Activated CD4-positive, alpha-beta T cell treated with anti-CD3 and anti-CD28 coated beads, Interleukin-2, amount 10 ng/mL, durations not matched to agents 7 days and 5 days (primary cell): ENCODE measurements at regions not wholly inside any gene's neighbourhood (a gene's known extent, or its start where the extent isn't known, plus 50 kb on each side); places are given as distances from the start of the nearest gene placed in this dataset.
"Not testable (repeated sequence)": the region's sequence is repeated elsewhere in the genome, so short reads cannot be mapped to it uniquely, and the experiment has no call there.

ENCODE experiments used
- CTCF ChIA-PET: fragments of 350-600 bp; sonication (Branson Sonifier 250); formaldehyde crosslinking; loops from one replicate; lab custom pipeline; 2021; ENCODE audit warnings: antibody characterized with exemption; lab: Charles Lee
- POLR2A ChIA-PET: fragments of 350-600 bp; sonication (Branson Sonifier 250); formaldehyde crosslinking; loops from one replicate; lab custom pipeline; 2021; ENCODE audit warnings: antibody characterized with exemption; lab: Charles Lee
- DNase-seq: peaks from one replicate; pipeline ENCODE4 v3.0.0-alpha.2; 2020
- H3K27ac Mint-ChIP-seq: one replicate; pipeline ENCODE4 v1.8.0; 2021; ENCODE audit warnings: mild to moderate bottlenecking, moderate library complexity, mixed read lengths
- H3K27me3 Mint-ChIP-seq: one replicate; pipeline ENCODE4 v1.8.0; 2021; ENCODE audit warnings: mixed read lengths
- H3K36me3 Mint-ChIP-seq: one replicate; pipeline ENCODE4 v1.8.0; 2021; ENCODE audit warnings: low read depth, mixed read lengths
- H3K4me1 Mint-ChIP-seq: one replicate; pipeline ENCODE4 v1.8.0; 2021; ENCODE audit warnings: mixed read lengths
- H3K4me3 Mint-ChIP-seq: one replicate; pipeline ENCODE4 v1.8.0; 2021; ENCODE audit warnings: mild to moderate bottlenecking, moderate library complexity, mixed read lengths
- H3K9me3 Mint-ChIP-seq: one replicate; pipeline ENCODE4 v1.8.0; 2021; ENCODE audit warnings: mixed read lengths

DNA sequence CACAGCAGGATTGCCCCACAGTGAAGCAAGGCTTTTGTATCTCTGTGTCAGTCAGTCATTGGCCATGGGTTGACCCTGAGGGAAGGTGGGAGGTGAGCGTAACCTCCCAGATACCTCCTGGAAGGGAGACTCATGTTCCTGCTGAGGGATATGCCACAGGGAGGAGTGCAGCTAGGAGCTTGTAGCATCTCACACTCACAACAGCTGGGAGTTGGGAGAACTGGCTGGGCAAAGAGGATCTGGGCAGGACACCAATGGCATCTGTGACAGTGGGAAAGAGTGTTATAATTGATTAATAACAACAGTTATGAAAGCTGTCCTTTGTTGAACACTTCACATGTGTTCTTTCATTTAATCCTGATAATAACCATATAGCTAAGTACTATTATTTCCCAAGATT lies 171.0 kb downstream of the TLE3 start:
- H3K4me3 Mint-ChIP-seq, result no peak overlapping the region
- CTCF ChIA-PET, result no interaction called here

DNA sequence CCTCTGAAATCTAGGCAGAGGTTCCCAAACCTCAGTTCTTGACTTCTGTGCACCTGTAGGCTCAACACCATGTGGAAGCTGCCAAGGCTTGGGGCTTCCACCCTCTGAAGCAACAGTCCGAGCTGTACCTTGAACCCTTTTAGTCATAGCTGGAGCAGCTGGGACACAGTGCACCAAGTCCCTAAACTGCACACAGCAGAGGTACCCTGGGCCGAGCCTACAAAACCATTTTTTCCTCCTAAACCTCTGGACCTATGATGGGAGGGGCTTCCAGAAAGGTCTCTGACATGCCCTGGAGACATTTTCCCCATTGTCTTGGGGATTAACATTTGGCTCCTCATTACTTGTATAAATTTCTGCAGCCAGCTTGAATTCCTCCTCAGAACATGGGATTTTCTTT lies 168.8 kb downstream of the TLE3 start:
- H3K27me3 Mint-ChIP-seq, H3K4me3 Mint-ChIP-seq, H3K27ac Mint-ChIP-seq, POLR2A ChIA-PET, H3K36me3 Mint-ChIP-seq, CTCF ChIA-PET, H3K4me1 Mint-ChIP-seq, DNase-seq: not testable (repeated sequence)
- H3K9me3 Mint-ChIP-seq, result peaks cover 28% of the 10 kb centered on the region

More for the DNA sequence above, 171.0 kb downstream of the TLE3 start:
- POLR2A ChIA-PET, result no interaction called here
- no peak for DNase-seq
- Mint-ChIP-seq H3K36me3 (no peaks in the 10 kb centered on the region), H3K27me3 (peaks cover 9% of the 10 kb centered on the region), H3K4me1 (no peaks in the 10 kb centered on the region), H3K27ac (no peak overlapping the region), H3K9me3 (peaks cover 37% of the 10 kb centered on the region)

DNA sequence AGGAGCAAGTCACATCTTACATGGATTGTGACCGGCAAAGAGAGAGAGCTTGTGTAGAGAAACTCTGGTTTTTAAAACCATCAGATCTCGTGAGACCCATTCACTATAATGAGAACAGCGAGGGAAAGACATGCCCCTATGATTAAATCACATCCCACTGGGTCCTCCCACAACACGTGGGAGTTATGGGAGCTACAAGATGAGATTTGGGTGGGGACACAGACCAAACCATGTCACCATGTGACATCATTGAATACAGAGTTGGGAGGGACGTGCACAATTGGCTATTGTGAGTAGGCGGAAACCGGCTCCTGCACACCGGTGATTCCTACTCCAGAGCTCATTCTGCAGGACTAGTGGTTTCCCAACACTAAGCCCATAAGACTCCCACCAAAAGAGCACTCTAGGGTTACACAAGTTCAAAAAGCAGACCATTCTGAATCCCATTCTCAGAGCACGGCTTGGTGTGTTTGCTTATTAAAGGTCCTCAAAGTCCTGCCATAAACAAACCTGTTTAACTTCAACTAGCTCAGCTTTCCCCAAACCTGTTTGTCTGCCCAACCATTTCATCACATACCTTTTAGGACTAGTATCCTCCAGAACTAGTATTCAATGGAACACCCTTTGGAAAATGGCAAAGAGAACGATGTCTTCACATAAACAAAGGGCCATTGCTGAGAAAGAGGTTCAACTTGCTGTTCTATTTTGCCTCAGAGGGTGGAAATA lies 167.6 kb downstream of the TLE3 start:
- Mint-ChIP-seq H3K9me3 (peaks cover 23% of the 10 kb centered on the region), H3K27ac (no peak overlapping the region), H3K36me3 (no peaks in the 10 kb centered on the region), H3K4me3 (no peak overlapping the region), H3K4me1 (no peaks in the 10 kb centered on the region), H3K27me3 (peaks cover 15% of the 10 kb centered on the region)
- no peak for DNase-seq
- CTCF ChIA-PET, result interaction anchor here (0.9 to 1.1 kb wide), 2 partner anchors 11 to 13 kb away, joined by 3 to 4 read pairs; no protein-coding TSS in a partner anchor
- POLR2A ChIA-PET, result no interaction called here

DNA sequence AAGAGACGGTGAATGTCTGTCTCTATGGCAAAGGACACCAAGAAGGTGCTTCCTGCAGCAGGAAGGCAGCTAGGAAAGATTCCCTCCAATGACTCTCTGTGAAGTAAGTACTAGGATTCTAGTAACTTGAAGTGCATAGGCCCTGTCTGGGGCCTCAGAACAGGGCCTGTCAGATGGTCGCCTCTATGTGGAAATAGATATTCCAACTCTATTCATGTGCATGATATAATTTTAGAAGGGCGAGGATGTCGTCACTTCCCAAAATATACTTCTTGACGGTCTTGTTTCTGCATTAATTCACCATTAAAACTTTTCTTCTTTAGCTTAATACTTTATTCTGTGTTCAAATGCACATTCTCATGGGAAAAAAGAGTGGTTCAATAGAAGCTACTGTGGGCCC lies 167.0 kb downstream of the TLE3 start:
- Mint-ChIP-seq H3K27ac (no peak overlapping the region), H3K4me1 (no peaks in the 10 kb centered on the region), H3K4me3 (no peak overlapping the region), H3K27me3 (peaks cover 21% of the 10 kb centered on the region), H3K36me3 (peaks cover 5% of the 10 kb centered on the region), H3K9me3 (peaks cover 24% of the 10 kb centered on the region)
- CTCF ChIA-PET, result interaction anchor here (1.1 kb wide), 1 partner anchor 12 kb away, joined by 4 read pairs; no protein-coding TSS in a partner anchor
- DNase-seq, result no peak
- POLR2A ChIA-PET, result no interaction called here

DNA sequence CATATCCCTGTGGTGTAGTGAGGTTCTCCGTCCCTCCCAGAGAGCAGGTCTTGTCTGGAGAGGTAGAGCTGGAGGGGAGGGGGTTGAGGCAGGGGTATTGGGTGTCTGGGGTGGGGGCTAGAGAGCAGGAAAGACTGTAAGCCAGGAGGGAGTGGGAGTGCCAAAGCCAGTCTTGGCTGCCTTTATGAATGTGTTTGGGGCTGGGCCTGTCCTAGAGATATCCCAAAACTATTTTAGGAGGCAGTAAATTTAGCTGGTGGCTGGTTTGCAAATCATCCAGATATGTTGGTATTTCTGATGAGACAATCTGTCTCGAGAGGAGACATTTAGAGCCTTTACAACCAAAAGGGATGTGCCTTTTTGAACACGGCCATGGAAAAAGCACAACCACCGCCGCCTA lies 166.6 kb downstream of the TLE3 start:
- Mint-ChIP-seq H3K4me3 (no peak overlapping the region), H3K36me3 (peaks cover 6% of the 10 kb centered on the region), H3K4me1 (no peaks in the 10 kb centered on the region), H3K9me3 (peaks cover 22% of the 10 kb centered on the region), H3K27me3 (peaks cover 24% of the 10 kb centered on the region), H3K27ac (no peak overlapping the region)
- ChIA-PET POLR2A (no interaction called here), CTCF (interaction anchor here (1.1 kb wide), 1 partner anchor 11 kb away, joined by 4 read pairs; no protein-coding TSS in a partner anchor)
- DNase-seq, result no peak

DNA sequence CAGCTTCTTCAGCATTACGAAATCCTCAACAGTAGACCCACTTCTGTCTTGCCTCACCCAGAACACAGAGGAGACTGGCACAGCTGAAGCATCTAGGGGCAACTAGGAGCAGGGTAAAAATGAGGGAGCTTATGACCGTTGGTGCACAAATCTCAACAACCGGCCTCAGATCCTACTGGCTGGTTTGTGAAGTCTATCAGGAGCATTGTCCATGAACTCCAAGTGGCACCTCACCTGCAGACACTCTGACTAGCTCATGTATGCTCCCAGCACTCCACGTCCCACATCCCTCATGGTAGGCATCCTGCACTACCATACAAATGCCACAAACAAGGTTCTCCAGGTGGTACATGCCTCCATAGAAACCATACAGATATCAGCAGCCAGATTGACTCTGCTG lies 163.1 kb downstream of the TLE3 start:
- Mint-ChIP-seq H3K27me3 (peaks cover 34% of the 10 kb centered on the region), H3K27ac (peak overlapping the region; percentile 7), H3K36me3 (peaks cover 6% of the 10 kb centered on the region), H3K4me3 (no peak overlapping the region), H3K4me1 (no peaks in the 10 kb centered on the region), H3K9me3 (peaks cover 13% of the 10 kb centered on the region)
- ChIA-PET CTCF (no interaction called here), POLR2A (interaction anchor here (0.6 kb wide), 1 partner anchor 141 kb away, joined by 3 read pairs; no protein-coding TSS in a partner anchor)
- DNase-seq, result no peak

DNA sequence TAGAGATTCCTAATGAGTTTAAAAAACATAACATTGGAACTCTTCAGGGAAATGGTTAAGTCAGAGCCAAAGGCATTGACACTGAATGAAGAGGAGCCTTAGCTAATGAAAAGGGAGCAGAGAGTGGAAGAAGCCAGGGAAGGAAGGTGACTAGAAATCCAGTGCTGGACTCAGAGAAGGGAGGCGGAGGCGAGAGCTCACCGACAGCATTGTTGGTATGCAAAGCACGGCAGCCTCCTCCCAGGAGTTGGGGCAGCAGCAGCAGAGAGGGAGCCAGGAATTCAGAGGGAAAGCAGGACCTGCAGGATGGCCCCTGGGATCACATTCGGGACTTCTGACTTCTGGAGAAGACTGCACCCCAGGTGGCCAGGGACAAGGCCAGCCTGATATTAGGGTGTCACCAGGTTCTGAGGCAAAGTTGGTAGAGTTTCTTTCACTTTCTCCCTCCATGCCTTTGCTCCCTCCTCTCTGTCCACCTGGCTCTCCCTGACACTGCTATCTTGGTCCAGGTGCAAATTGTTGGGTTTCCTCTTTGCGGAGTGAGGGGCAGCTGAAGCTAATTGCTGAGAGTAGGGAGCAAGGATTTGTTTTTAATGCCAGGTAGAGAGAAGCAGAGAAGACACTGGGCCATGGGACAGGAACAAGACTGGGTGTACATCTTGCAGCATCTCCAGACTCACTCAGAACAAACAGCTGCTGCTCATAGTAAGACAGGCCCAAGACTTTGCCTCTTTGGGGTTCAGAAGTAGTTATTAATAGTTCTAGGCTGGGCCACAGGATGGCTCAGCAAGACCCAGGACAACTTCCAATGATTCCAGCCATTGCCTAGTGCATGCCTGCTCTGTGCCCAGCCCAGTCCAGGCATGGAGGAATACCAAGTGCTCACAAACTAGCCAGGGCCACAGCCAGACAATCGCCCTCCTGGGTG lies 157.9 kb downstream of the TLE3 start:
- Mint-ChIP-seq H3K4me3 (no peak overlapping the region), H3K4me1 (peaks cover 2% of the 10 kb centered on the region), H3K9me3 (peaks cover 5% of the 10 kb centered on the region), H3K27ac (no peak overlapping the region), H3K36me3 (peaks cover 6% of the 10 kb centered on the region), H3K27me3 (peaks cover 25% of the 10 kb centered on the region)
- no peak for DNase-seq
- ChIA-PET POLR2A (no interaction called here), CTCF (no interaction called here)

DNA sequence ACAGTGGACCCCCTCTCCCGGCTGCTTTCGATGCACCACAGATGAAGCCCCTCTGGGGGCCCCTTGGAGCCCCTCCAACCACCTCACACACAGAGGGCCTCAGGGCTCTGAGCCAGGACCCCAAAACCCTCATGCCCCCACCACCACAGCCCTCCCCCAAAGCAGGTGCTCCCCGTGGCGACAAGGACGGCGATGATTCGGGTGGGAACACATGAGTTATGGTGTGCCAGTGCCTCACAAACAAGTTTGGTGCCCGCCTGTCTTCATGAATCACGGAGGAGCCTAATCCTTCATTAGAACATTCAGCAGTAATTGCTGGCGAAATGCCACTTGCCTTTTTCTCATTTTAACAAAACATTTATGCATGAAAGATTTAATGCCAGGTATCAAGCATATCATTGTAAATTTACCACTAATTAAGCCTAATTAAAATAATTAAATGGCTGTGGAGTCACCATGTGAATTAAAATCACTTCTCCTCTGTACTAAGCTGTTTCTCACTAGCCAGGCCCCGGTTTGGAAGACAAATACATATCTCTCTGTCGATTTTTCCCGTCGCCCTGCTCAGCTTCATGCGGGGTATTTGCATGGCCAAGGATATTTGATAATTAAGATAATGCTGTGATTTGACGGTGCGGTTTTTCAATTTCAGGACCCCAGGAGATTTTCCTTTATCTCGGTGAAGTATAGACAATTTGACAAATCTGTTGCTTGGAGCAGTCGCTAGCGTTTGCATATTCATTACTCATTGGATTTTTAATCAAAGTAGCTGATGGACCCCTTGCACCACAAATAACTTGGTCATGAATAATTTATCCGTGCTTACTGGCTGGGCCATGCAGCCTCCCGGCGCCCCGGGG lies 157.0 kb downstream of the TLE3 start:
- H3K36me3 Mint-ChIP-seq, result peaks cover 1% of the 10 kb centered on the region
- peaks cover 19% of the 10 kb centered on the region for H3K27me3 Mint-ChIP-seq
- peaks cover 2% of the 10 kb centered on the region for H3K4me1 Mint-ChIP-seq
- no peak for DNase-seq
- no peaks in the 10 kb centered on the region for H3K9me3 Mint-ChIP-seq
- H3K27ac Mint-ChIP-seq, result no peak overlapping the region
- CTCF ChIA-PET, result interaction anchor here (1.0 kb wide), 1 partner anchor 11 kb away, joined by 3 read pairs; no protein-coding TSS in a partner anchor
- no peak overlapping the region for H3K4me3 Mint-ChIP-seq
- POLR2A ChIA-PET, result no interaction called here

DNA sequence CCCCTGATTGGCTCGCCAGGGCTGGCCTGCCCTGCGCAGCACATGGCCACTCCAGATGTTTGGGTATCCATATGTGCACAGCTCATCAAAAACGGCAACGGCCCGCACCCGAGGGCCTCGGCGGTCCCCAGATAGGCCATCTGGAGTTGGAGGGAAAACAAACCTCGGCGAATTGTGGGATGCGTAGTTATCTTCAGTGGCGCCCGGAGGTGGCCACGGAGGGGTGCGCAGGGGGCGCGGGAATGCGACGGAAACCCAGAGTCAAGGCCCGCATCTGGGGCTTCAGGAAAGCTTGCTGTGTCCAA lies 156.5 kb downstream of the TLE3 start:
- Mint-ChIP-seq H3K27ac (no peak overlapping the region), H3K27me3 (peaks cover 15% of the 10 kb centered on the region), H3K4me1 (peaks cover 2% of the 10 kb centered on the region), H3K36me3 (no peaks in the 10 kb centered on the region), H3K9me3 (no peaks in the 10 kb centered on the region), H3K4me3 (no peak overlapping the region)
- CTCF ChIA-PET, result interaction anchor here (1.0 kb wide), 1 partner anchor 11 kb away, joined by 3 read pairs; no protein-coding TSS in a partner anchor
- DNase-seq, result no peak
- POLR2A ChIA-PET, result no interaction called here

DNA sequence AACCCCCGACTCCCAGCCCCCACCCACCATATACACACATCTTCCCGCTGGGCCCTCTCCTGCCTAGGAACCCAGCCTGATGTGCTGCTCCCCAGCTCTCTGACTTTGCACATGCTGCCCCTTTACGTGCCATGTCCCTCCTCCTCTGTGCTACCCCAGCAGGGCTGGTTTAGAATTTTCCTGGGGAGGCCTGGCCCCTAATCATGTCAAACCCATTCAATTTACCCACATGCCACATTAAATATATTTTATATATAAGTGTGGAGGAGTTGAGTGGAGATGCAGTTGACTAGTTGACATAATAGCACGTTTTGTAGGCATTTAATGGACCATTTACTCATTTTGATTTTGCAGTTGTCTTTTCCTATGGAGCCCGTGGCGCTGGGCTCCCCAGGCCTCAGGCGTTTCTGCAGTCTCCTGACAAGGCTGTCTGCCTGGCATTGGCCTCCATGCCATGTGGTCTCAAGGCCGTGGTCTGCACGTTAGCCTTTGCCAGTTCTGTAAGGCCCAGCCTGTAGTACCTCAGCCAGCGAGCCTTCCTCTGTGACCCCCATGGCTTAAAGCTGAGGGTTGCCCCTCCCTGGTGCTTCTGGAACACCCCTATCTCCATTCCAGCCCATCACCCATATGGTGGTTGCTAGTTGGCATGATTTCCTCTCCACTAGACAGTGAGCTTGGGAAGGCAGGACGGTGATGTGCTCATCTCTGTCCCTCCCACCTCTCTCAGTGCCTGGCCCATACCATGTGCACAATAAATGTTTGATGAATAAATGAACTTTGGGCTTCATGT lies 155.8 kb downstream of the TLE3 start:
- Mint-ChIP-seq H3K9me3 (no peaks in the 10 kb centered on the region), H3K4me1 (peaks cover 2% of the 10 kb centered on the region), H3K36me3 (no peaks in the 10 kb centered on the region), H3K27ac (no peak overlapping the region), H3K27me3 (peaks cover 12% of the 10 kb centered on the region), H3K4me3 (no peak overlapping the region)
- DNase-seq, result no peak
- ChIA-PET POLR2A (no interaction called here), CTCF (interaction anchor here (0.7 to 0.9 kb wide), 2 partner anchors 11 to 730 kb away, joined by 3 to 4 read pairs; no protein-coding TSS in a partner anchor)

DNA sequence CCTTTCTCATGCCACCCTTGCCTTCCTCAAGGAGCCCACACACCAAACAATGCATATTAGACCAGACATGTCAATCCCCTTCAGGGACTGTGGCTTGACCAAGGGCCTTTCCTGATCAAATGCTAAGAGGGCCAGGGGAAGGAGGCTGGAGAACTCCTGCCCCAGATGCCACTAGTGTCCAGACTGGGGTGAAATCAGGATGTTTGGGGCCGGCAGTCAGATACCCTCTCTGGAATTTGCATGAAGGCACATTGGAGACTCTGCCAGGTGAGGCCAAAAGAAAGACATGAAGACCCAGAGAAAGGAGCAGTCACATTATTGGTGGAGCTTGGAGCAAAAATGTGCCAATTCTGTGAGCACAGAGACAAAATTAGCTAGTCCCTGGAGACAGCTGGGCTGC lies 154.1 kb downstream of the TLE3 start:
- Mint-ChIP-seq H3K4me1 (peaks cover 2% of the 10 kb centered on the region), H3K36me3 (no peaks in the 10 kb centered on the region), H3K27me3 (peaks cover 6% of the 10 kb centered on the region), H3K4me3 (no peak overlapping the region), H3K27ac (no peak overlapping the region), H3K9me3 (no peaks in the 10 kb centered on the region)
- CTCF ChIA-PET, result no interaction called here
- no peak for DNase-seq
- POLR2A ChIA-PET, result no interaction called here

DNA sequence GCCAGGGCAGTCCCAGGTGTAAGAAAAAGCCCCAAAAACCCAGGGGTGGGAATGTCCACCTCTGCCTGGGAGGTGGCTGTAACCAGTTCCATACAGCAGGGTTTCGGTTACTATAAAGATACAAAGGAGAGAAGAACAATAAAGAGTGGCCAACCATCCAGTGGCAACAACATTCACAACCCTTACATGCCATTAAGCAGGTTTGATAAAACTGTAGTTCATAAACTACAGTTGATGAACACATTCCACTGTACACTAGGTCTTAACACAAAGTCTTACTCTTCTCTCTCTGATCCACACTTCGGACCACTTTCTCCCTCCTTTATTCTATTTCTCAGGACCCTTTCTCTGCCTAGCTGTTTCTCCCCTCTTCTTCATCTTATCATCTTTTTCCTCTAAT lies 152.0 kb downstream of the TLE3 start:
- H3K27ac Mint-ChIP-seq, result no peak overlapping the region
- H3K4me1 Mint-ChIP-seq, result no peaks in the 10 kb centered on the region
- no peaks in the 10 kb centered on the region for H3K9me3 Mint-ChIP-seq
- POLR2A ChIA-PET, result no interaction called here
- no peak for DNase-seq
- no peaks in the 10 kb centered on the region for H3K36me3 Mint-ChIP-seq
- no peak overlapping the region for H3K4me3 Mint-ChIP-seq
- CTCF ChIA-PET, result no interaction called here
- peaks cover 6% of the 10 kb centered on the region for H3K27me3 Mint-ChIP-seq
